Breast epithelium (tissue), 4 donors: ENCODE measurements at regions not wholly inside any gene's neighbourhood (a gene's known extent, or its start where the extent isn't known, plus 50 kb on each side); places are given as distances from the start of the nearest gene placed in this dataset.

ENCODE experiments used
- DNase-seq, 2 donors: peaks; one replicate each; pipeline ENCODE4 v3.0.0-alpha.2; 2019; ENCODE audit warnings: low spot score in 2 of 2
- H3K27ac ChIP-seq, 2 donors: fragments of 200-600 bp; sonication (generic) in 1 of 2; one replicate each; pipeline ENCODE4 v1.5.1; 2016 to 2019; ENCODE audit warnings: mild to moderate bottlenecking in 1 of 2
- H3K27me3 ChIP-seq, 2 donors: fragments of 200-600 bp; sonication (generic) in 1 of 2; one replicate each; pipeline versions ENCODE4 v1.5.1 to v1.6.0; 2017 to 2019; ENCODE audit warnings: control low read depth in 1 of 2, mild to moderate bottlenecking in 1 of 2
- H3K36me3 ChIP-seq: fragments of 200-600 bp; one replicate; pipeline ENCODE4 v1.5.1; 2019
- H3K4me1 ChIP-seq, 2 donors: fragments of 200-600 bp; sonication (generic); one replicate each; pipeline ENCODE4 v1.5.1; 2016 to 2019; ENCODE audit warnings: control low read depth in 1 of 2
- H3K4me3 ChIP-seq, 3 donors: fragments of 200-600 bp; sonication (generic); 1 replicate in 2 of 3; 2 replicates in 1 of 3; pipeline ENCODE4 v1.5.1; 2016 to 2019; ENCODE audit warnings: mild to moderate bottlenecking in 3 of 3, moderate library complexity in 2 of 3
- H3K9me3 ChIP-seq, 2 donors: fragments of 200-600 bp; sonication (generic) in 1 of 2; one replicate each; pipeline ENCODE4 v1.5.1; 2016 to 2019; ENCODE audit warnings: control low read depth in 1 of 2
- CTCF ChIP-seq, 3 donors: fragments of 450-650 bp; IDR thresholded peaks; one replicate each; pipeline ENCODE4 v1.5.1; 2016 to 2017; ENCODE audit warnings: antibody characterized with exemption in 3 of 3, mild to moderate bottlenecking in 3 of 3, moderate library complexity in 3 of 3
- POLR2A ChIP-seq: fragments of 450-650 bp; IDR thresholded peaks from one replicate; pipeline ENCODE4 v1.6.1; 2016; ENCODE audit warnings: antibody characterized with exemption, mild to moderate bottlenecking, moderate library complexity
- POLR2AphosphoS5 ChIP-seq, 3 donors: sonication (generic); formaldehyde crosslinking; IDR thresholded peaks; one replicate each; pipeline ENCODE4 v1.6.1; 2017; ENCODE audit warnings: antibody characterized with exemption in 3 of 3
- intact Hi-C: fragments of 100-400 bp; cut with DNase I; formaldehyde crosslinking; loops from one replicate; pipeline ENCODE4 v1.15.1; 2023; ENCODE audit warnings: low total_unique reads

GRCh38 chr18:44323125-44323524 is 357.6 kb upstream of the SETBP1 start:
- TF ChIP-seq CTCF (IDR thresholded peaks at IDR 0.05) (no peak), POLR2A (no peak), POLR2AphosphoS5 (IDR thresholded peaks at IDR 0.05) (no peak)
- no peaks in the 10 kb centered on the region for H3K9me3 ChIP-seq
- no peaks in the 10 kb centered on the region for H3K4me1 ChIP-seq
- DNase-seq, result no peak
- H3K4me3 ChIP-seq, result no peak overlapping the region
- intact Hi-C loops, result no loop called here
- no peaks in the 10 kb centered on the region for H3K36me3 ChIP-seq
- H3K27ac ChIP-seq, result no peak overlapping the region
- H3K27me3 ChIP-seq, result no peaks in the 10 kb centered on the region

- H3K4me1 ChIP-seq, result no peaks in the 10 kb centered on the region
- intact Hi-C loops, result no loop called here
- no peak overlapping the region for H3K4me3 ChIP-seq
- no peaks in the 10 kb centered on the region for H3K9me3 ChIP-seq
- H3K27me3 ChIP-seq, result no peaks in the 10 kb centered on the region
- no peak for DNase-seq
- H3K36me3 ChIP-seq, result no peaks in the 10 kb centered on the region
- TF ChIP-seq POLR2A (no peak), POLR2AphosphoS5 (IDR thresholded peaks at IDR 0.05) (no peak), CTCF (IDR thresholded peaks at IDR 0.05) (no peak)
- no peak overlapping the region for H3K27ac ChIP-seq
Observed at GRCh38 chr18:44324361-44324760, 356.3 kb upstream of the SETBP1 start.

GRCh38 chr18:44325903-44326635 is 354.6 kb upstream of the SETBP1 start:
- Histone ChIP-seq H3K9me3 (peaks cover 0 to under 1% of the 10 kb centered on the region in 2 donors), H3K4me1 (no peaks in the 10 kb centered on the region), H3K27ac (no peak overlapping the region), H3K27me3 (no peaks in the 10 kb centered on the region), H3K4me3 (no peak overlapping the region), H3K36me3 (no peaks in the 10 kb centered on the region)
- TF ChIP-seq POLR2A (no peak), CTCF (IDR thresholded peaks at IDR 0.05) (peak in 2 of 3 donors; percentile 25 to 36)
- intact Hi-C loops, result no loop called here
- no peak for DNase-seq

GRCh38 chr18:44331656-44332570 is 348.8 kb upstream of the SETBP1 start:
- no peak overlapping the region for H3K27ac ChIP-seq
- no peaks in the 10 kb centered on the region for H3K36me3 ChIP-seq
- H3K9me3 ChIP-seq, result peaks cover 0 to 3% of the 10 kb centered on the region in 2 donors
- intact Hi-C loops, result no loop called here
- TF ChIP-seq POLR2A, result no peak
- no peak for TF ChIP-seq CTCF (IDR thresholded peaks at IDR 0.05)
- TF ChIP-seq POLR2AphosphoS5 (IDR thresholded peaks at IDR 0.05), result no peak
- no peaks in the 10 kb centered on the region for H3K4me1 ChIP-seq
- H3K4me3 ChIP-seq, result no peak overlapping the region
- no peak for DNase-seq
- H3K27me3 ChIP-seq, result no peaks in the 10 kb centered on the region

GRCh38 chr18:44341759-44342158 is 338.9 kb upstream of the SETBP1 start:
- TF ChIP-seq POLR2A (no peak), POLR2AphosphoS5 (IDR thresholded peaks at IDR 0.05) (no peak)
- peak in 1 of 2 donors; percentile 21 for DNase-seq
- Histone ChIP-seq H3K9me3 (peaks cover 5 to 12% of the 10 kb centered on the region in 2 donors), H3K4me3 (no peak overlapping the region), H3K27me3 (no peaks in the 10 kb centered on the region), H3K27ac (no peak overlapping the region), H3K4me1 (no peaks in the 10 kb centered on the region), H3K36me3 (no peaks in the 10 kb centered on the region)
- intact Hi-C loops, result no loop called here
